ENCODE measurements at regions not wholly inside any gene's neighbourhood (a gene's known extent, or its start where the extent isn't known, plus 50 kb on each side); places are given as distances from the start of the nearest gene placed in this dataset.

DNA sequence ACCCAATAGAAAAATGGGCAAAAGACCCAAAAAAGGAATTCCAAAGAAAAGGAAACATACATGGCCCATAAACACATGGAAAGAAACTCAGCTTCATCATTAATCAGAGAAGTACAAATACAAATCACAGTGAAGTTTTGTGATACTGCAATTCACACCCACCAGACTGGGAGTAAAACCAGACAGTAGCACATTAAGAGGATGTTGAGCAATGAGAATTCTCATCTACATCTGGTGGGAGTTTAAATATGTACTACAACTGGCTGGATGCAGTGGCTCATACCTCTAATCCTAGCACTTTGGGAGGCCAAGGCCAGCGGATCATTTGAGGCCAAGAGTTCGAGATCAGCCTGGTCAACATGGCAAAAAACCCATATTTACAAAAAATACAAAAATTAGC, 125.7 kb upstream of the PHACTR1 start:
- DNase-seq: no peak

GRCh38 chr6:12592634-12593033, 123.9 kb upstream of the PHACTR1 start:
- peak; percentile 42 for DNase-seq
- no peak overlapping the region for H3K4me3 ChIP-seq
- H3K27me3 ChIP-seq: no peaks in the 10 kb centered on the region
- H3K36me3 ChIP-seq: no peaks in the 10 kb centered on the region
- no peaks in the 10 kb centered on the region for H3K9me3 ChIP-seq

More for the DNA sequence above, 125.7 kb upstream of the PHACTR1 start:
- no peaks in the 10 kb centered on the region for H3K27me3 ChIP-seq
- no peaks in the 10 kb centered on the region for H3K9me3 ChIP-seq
- no peak overlapping the region for H3K4me3 ChIP-seq
- no peaks in the 10 kb centered on the region for H3K36me3 ChIP-seq

GRCh38 chr6:12593771-12594529, 122.6 kb upstream of the PHACTR1 start:
- H3K4me3 ChIP-seq: no peak overlapping the region
- no peak for DNase-seq
- H3K36me3 ChIP-seq: no peaks in the 10 kb centered on the region
- no peaks in the 10 kb centered on the region for H3K27me3 ChIP-seq
- H3K9me3 ChIP-seq: no peaks in the 10 kb centered on the region

DNA sequence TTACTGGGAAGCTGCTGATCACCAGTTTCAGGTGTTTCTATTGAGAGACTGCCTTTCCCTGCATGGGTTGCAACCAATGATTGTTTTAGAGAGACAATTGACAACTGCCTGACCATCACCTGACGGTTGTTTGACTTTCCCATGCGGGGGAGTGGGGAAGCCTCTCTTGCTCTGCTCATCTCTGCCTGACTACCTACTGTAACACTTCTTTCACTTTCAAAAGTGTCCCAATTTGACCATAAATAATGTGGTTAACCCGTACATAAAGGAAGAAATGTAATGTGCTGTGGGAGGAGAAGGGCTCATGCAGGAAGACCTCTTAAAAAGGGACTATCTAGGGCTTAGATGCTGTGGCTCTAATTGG, 122.1 kb upstream of the PHACTR1 start:
- Histone ChIP-seq H3K36me3 (no peaks in the 10 kb centered on the region), H3K27me3 (no peaks in the 10 kb centered on the region)

DNA sequence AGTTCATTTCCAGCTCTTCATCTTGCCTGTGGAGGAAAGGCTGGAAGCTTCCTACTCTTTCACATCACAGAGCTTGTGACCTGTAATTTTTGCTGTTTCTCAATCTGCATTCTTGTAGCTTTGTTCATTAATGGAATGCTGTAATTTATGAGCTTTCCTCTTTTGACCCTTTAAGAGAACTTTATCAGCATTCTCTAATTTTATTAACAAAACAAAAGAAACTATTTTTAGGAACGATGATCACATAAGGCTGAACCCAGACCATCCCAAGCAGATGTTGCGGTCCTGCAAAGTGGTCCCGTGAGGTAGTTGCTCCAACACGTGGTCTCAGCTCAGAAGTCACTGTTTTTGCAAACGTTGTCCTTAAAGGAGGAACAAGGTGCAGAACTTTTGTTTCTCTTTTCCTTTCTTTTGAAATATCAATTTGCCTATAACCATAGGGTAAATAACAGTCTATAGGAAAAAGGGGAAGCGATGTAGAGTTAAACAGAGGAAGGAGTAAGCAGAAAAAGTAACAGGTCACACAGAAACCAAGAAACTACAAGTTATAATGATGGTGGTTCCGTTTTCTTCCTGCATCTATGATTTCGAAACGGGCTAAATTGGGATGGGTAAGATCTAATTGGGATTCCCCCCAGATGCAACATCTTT, 121.3 kb upstream of the PHACTR1 start:
- H3K27me3 ChIP-seq: no peaks in the 10 kb centered on the region
- no peak overlapping the region for H3K4me3 ChIP-seq
- H3K36me3 ChIP-seq: no peaks in the 10 kb centered on the region
- no peak for DNase-seq
- H3K9me3 ChIP-seq: no peaks in the 10 kb centered on the region

More for the DNA sequence above, 122.1 kb upstream of the PHACTR1 start:
- no peaks in the 10 kb centered on the region for H3K9me3 ChIP-seq
- H3K4me3 ChIP-seq: no peak overlapping the region
- DNase-seq: no peak

GRCh38 chr6:12596731-12597130, 119.8 kb upstream of the PHACTR1 start:
- DNase-seq: no peak
- Histone ChIP-seq H3K36me3 (no peaks in the 10 kb centered on the region), H3K4me3 (no peak overlapping the region), H3K27me3 (no peaks in the 10 kb centered on the region), H3K9me3 (no peaks in the 10 kb centered on the region)

DNA sequence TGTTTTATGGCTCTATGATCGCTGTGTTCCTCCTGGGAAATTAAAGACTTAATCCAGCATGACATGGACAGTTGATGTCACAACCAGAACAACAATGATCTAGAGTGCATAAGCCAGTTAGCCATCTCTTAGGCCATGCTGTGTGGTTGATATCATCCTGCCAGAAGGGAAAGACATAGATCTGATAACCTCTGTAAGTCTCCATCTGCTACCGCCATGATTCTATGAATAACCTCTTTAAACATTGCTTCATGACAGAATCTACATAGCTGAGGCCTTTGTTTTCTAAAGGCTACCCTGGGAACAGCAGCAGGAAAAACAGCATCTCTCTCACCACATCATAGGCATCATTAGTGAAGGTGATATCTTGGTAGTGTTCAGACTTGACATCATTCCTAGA, 117.6 kb upstream of the PHACTR1 start:
- H3K36me3 ChIP-seq: no peaks in the 10 kb centered on the region
- H3K9me3 ChIP-seq: no peaks in the 10 kb centered on the region
- no peaks in the 10 kb centered on the region for H3K27me3 ChIP-seq
- no peak for DNase-seq
- H3K4me3 ChIP-seq: no peak overlapping the region

DNA sequence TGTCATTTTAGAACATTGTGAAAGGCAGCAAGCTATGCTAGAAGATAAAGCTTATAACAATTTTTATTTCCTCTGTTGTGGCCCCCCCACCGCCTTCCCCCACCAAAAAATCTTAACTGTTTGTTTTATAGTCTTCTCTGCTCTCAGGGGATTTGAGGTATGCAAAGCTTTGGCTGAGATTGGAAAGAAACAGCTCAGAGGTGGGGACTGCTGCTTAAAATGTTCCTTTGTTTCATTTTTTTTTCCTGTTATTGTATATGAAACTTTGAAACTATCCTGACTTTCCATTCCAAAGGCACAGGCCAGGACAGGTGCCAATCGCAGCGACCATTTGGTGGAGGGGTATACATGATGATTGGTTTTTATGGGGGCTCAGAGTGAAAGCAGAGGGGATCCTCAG, 114.7 kb upstream of the PHACTR1 start:
- H3K27me3 ChIP-seq: no peaks in the 10 kb centered on the region
- H3K4me3 ChIP-seq: no peak overlapping the region
- no peaks in the 10 kb centered on the region for H3K9me3 ChIP-seq
- no peak for DNase-seq
- H3K36me3 ChIP-seq: no peaks in the 10 kb centered on the region

DNA sequence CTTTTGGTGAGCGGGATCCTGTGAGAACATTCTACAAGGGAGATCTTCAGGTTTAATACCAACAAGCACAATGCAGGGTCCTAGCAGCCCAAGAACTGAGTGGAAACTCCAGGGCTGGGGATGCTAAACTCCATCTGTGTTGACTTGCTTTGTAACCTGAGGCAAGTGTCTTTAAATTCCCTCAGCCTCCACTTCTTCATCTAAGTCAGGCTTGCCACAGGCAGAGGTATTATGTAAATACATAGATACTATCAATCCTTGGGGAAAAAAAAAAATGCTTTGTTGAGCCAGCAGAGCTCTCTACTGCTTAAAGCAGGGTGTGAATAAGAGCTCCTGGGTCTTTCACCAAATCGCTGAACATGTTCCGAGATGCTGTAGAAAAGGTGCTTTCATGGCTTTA, 114.2 kb upstream of the PHACTR1 start:
- Histone ChIP-seq H3K9me3 (no peaks in the 10 kb centered on the region), H3K4me3 (no peak overlapping the region), H3K36me3 (no peaks in the 10 kb centered on the region), H3K27me3 (no peaks in the 10 kb centered on the region)
- DNase-seq: no peak

DNA sequence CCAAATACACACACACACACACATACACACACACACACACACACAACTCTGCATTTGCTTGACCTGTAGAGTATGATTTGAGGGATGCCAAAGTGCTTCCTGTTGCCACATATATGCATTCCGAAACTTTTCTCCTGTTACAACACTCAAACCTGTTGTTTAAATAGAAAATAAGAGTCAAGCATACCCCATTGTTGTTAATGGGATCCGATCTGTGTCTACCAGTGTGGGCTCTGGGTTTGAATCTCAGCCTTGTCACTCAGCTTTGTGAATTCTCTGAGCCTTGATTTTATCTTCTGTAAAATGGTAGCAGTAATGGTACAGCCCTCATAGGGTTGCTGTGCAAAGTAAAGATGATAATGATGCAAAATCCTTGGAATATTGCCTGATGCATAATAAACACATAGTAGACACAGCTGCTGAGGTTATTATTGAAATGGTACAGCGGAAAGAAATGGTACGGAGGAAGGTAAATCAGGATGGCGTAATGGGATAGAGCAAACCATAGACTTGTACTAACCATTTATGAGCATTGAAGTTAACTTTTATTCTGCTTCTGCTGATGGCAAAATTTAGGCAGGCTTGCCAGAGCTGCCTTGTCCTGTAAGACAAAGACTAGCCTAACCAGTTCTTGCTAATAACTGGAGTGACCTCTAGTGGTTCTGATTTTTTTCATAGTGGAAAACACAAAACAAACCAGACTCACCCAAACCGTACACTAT, 113.5 kb upstream of the PHACTR1 start:
- Histone ChIP-seq H3K9me3 (no peaks in the 10 kb centered on the region), H3K27me3 (no peaks in the 10 kb centered on the region), H3K4me3 (no peak overlapping the region), H3K36me3 (no peaks in the 10 kb centered on the region)
- DNase-seq: peak; percentile 62

DNA sequence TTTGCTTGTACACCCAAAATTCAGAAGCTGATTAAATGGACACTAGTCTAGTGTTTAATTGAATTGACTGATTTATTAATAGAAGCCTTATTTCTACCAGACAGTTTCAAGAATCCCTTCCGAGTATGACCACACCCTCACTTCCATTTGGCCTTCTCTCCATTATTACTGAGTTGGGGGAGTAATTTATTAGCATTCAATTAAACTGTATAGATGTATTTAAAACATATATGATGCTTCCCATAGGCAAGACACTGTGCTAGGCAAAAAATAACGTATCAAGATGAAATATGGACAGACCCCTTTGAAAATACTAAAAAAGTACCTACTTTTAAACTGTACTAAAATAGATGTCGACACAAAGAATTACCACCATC, 112.9 kb upstream of the PHACTR1 start:
- H3K4me3 ChIP-seq: no peak overlapping the region
- no peaks in the 10 kb centered on the region for H3K27me3 ChIP-seq
- H3K36me3 ChIP-seq: no peaks in the 10 kb centered on the region
- DNase-seq: no peak
- no peaks in the 10 kb centered on the region for H3K9me3 ChIP-seq

- Histone ChIP-seq H3K9me3 (no peaks in the 10 kb centered on the region), H3K4me3 (no peak overlapping the region), H3K36me3 (no peaks in the 10 kb centered on the region), H3K27me3 (no peaks in the 10 kb centered on the region)
- DNase-seq: peak; percentile 59
Measured at GRCh38 chr6:12605888-12606345, 110.7 kb upstream of the PHACTR1 start.

DNA sequence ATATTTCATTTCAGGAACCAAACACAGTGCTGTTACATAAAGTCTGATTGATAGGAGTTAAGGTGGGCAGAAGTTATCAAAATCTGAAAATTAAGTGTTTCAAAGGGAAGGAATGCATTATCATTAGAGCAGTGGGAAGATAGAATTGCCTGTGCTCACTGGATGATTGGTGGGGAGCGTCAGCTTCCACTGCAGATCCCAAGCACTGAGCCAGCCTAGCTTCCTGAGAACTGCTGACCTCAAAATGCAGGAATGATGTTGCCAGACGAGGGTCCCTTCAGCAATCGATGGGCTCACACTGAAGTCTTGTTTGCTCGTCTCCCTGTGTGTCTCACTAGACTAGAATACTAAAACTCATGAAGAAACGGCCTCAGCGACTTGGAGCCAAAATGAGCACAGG, 110.0 kb upstream of the PHACTR1 start:
- Histone ChIP-seq H3K27me3 (no peaks in the 10 kb centered on the region), H3K36me3 (no peaks in the 10 kb centered on the region), H3K9me3 (no peaks in the 10 kb centered on the region), H3K4me3 (no peak overlapping the region)
- no peak for DNase-seq

- DNase-seq: no peak
- no peaks in the 10 kb centered on the region for H3K27me3 ChIP-seq
Measured at GRCh38 chr6:12608016-12608860, 108.3 kb upstream of the PHACTR1 start.

GRCh38 chr6:12608874-12609273, 107.7 kb upstream of the PHACTR1 start:
- DNase-seq: no peak
- Histone ChIP-seq H3K27me3 (no peaks in the 10 kb centered on the region), H3K4me3 (no peak overlapping the region), H3K36me3 (no peaks in the 10 kb centered on the region), H3K9me3 (no peaks in the 10 kb centered on the region)

More at GRCh38 chr6:12608016-12608860, 108.3 kb upstream of the PHACTR1 start:
- H3K4me3 ChIP-seq: no peak overlapping the region
- H3K9me3 ChIP-seq: no peaks in the 10 kb centered on the region
- no peaks in the 10 kb centered on the region for H3K36me3 ChIP-seq

DNA sequence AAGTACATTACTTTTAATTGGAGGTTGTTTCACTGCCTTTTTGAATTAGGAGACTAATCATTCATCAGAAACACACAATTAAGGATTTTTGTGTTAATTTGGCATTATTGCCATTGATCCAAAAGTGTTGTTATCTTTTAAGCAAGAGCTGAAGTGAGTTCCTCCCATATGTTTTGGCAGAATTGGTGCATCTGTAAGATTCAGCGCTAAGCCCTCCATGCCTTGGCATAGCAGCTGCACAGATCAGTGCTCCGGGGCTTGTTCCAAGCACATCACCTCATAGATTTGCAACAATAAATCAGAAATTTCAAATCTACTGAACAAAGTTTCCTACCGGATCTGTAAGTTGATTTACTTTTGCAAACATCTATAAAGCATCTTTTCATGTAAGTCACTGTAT, 106.8 kb upstream of the PHACTR1 start:
- Histone ChIP-seq H3K27me3 (no peaks in the 10 kb centered on the region), H3K9me3 (no peaks in the 10 kb centered on the region), H3K36me3 (no peaks in the 10 kb centered on the region), H3K4me3 (no peak overlapping the region)
- DNase-seq: no peak

- no peak overlapping the region for H3K4me3 ChIP-seq
- no peaks in the 10 kb centered on the region for H3K36me3 ChIP-seq
- H3K27me3 ChIP-seq: no peaks in the 10 kb centered on the region
- H3K9me3 ChIP-seq: no peaks in the 10 kb centered on the region
- DNase-seq: no peak
Measured at GRCh38 chr6:12610862-12611261, 105.7 kb upstream of the PHACTR1 start.
